Upper lobe of right lung (tissue), 1 donor: ENCODE measurements at regions not wholly inside any gene's neighbourhood (a gene's known extent, or its start where the extent isn't known, plus 50 kb on each side); places are given as distances from the start of the nearest gene placed in this dataset.

Experiments
- ATAC-seq: fragments of 200-7000 bp; cut with Tn5 transposase; one replicate; pipeline ENCODE4 v1.9.1; 2020; ENCODE audit warnings: mild to moderate bottlenecking, moderate library complexity
- DNase-seq: peaks from one replicate; pipeline ENCODE4 v3.0.0-alpha.2; 2020
- H3K27ac ChIP-seq: fragments of 200-600 bp; one replicate; pipeline ENCODE4 v1.8.0; 2022
- H3K27me3 ChIP-seq: fragments of 200-600 bp; one replicate; pipeline ENCODE4 v1.8.0; 2022; ENCODE audit warnings: mild to moderate bottlenecking
- H3K36me3 ChIP-seq: fragments of 200-600 bp; one replicate; pipeline ENCODE4 v1.8.0; 2022
- H3K4me1 ChIP-seq: fragments of 200-600 bp; one replicate; pipeline ENCODE4 v1.8.0; 2022
- H3K4me3 ChIP-seq: fragments of 200-600 bp; one replicate; pipeline ENCODE4 v1.8.0; 2022; ENCODE audit warnings: mild to moderate bottlenecking
- H3K9me3 ChIP-seq: fragments of 200-600 bp; one replicate; pipeline ENCODE4 v1.8.0; 2022
- CTCF ChIP-seq: fragments of 200-600 bp; IDR thresholded peaks from one replicate; pipeline ENCODE4 v1.8.0; 2022; ENCODE audit warnings: antibody characterized with exemption
- intact Hi-C: fragments of 100-400 bp; cut with DNase I; formaldehyde crosslinking; loops from one replicate; pipeline ENCODE4 v1.11.0; 2022
- donor health status: DM: no; HTN: yes; CAD: no; lungs with severe emphysema.

GRCh38 chr3:148204131-148204530 lies 493.6 kb upstream of the AGTR1 start:
- Histone ChIP-seq H3K4me1 (no peaks in the 10 kb centered on the region), H3K27ac (no peak overlapping the region), H3K4me3 (no peak overlapping the region), H3K36me3 (no peaks in the 10 kb centered on the region), H3K9me3 (no peaks in the 10 kb centered on the region), H3K27me3 (no peaks in the 10 kb centered on the region)
- TF ChIP-seq CTCF = no peak
- no peak for ATAC-seq
- DNase-seq = no peak
- intact Hi-C loops = no loop called here

GRCh38 chr3:148205977-148206376 lies 491.7 kb upstream of the AGTR1 start:
- Histone ChIP-seq H3K4me3 (no peak overlapping the region), H3K27me3 (no peaks in the 10 kb centered on the region), H3K4me1 (no peaks in the 10 kb centered on the region), H3K27ac (no peak overlapping the region), H3K9me3 (no peaks in the 10 kb centered on the region), H3K36me3 (no peaks in the 10 kb centered on the region)
- no peak for DNase-seq
- ATAC-seq = no peak
- no peak for TF ChIP-seq CTCF
- intact Hi-C loops = no loop called here

GRCh38 chr3:148206446-148206845 lies 491.3 kb upstream of the AGTR1 start:
- Histone ChIP-seq H3K36me3 (no peaks in the 10 kb centered on the region), H3K4me1 (no peaks in the 10 kb centered on the region), H3K4me3 (no peak overlapping the region), H3K27ac (no peak overlapping the region), H3K27me3 (no peaks in the 10 kb centered on the region), H3K9me3 (no peaks in the 10 kb centered on the region)
- no peak for ATAC-seq
- TF ChIP-seq CTCF = no peak
- intact Hi-C loops = no loop called here
- DNase-seq = no peak

GRCh38 chr3:148208975-148209374 lies 488.7 kb upstream of the AGTR1 start:
- no peak for TF ChIP-seq CTCF
- DNase-seq (no peak), ATAC-seq (no peak)
- no peaks in the 10 kb centered on the region for H3K4me1 ChIP-seq
- H3K27me3 ChIP-seq = no peaks in the 10 kb centered on the region
- H3K9me3 ChIP-seq = no peaks in the 10 kb centered on the region
- no peak overlapping the region for H3K4me3 ChIP-seq
- intact Hi-C loops = no loop called here
- no peak overlapping the region for H3K27ac ChIP-seq
- no peaks in the 10 kb centered on the region for H3K36me3 ChIP-seq

GRCh38 chr3:148211725-148212124 lies 486.0 kb upstream of the AGTR1 start:
- no peak overlapping the region for H3K27ac ChIP-seq
- no peaks in the 10 kb centered on the region for H3K9me3 ChIP-seq
- no peak for TF ChIP-seq CTCF
- no peaks in the 10 kb centered on the region for H3K4me1 ChIP-seq
- intact Hi-C loops = no loop called here
- no peaks in the 10 kb centered on the region for H3K27me3 ChIP-seq
- no peaks in the 10 kb centered on the region for H3K36me3 ChIP-seq
- no peak overlapping the region for H3K4me3 ChIP-seq
- ATAC-seq (peak; percentile 63), DNase-seq (no peak)

- intact Hi-C loops = no loop called here
- TF ChIP-seq CTCF = no peak
- no peak for ATAC-seq
- Histone ChIP-seq H3K36me3 (no peaks in the 10 kb centered on the region), H3K4me3 (no peak overlapping the region), H3K4me1 (no peaks in the 10 kb centered on the region), H3K9me3 (no peaks in the 10 kb centered on the region), H3K27ac (no peak overlapping the region), H3K27me3 (no peaks in the 10 kb centered on the region)
- no peak for DNase-seq
These were observed 483.0 kb upstream of the AGTR1 start for GRCh38 chr3:148214705-148215104.
